Activated CD4-positive, alpha-beta memory T cell treated with anti-CD3 and anti-CD28 coated beads, Interleukin-2, amount 10 ng/mL, durations not matched to agents 7 days and 5 days (primary cell): ENCODE measurements at regions not wholly inside any gene's neighbourhood (a gene's known extent, or its start where the extent isn't known, plus 50 kb on each side); places are given as distances from the start of the nearest gene placed in this dataset.

Source experiments
- CTCF ChIA-PET: fragments of 350-600 bp; sonication (Branson Sonifier 250); formaldehyde crosslinking; loops from one replicate; lab custom pipeline; 2021; ENCODE audit warnings: antibody characterized with exemption, inconsistent platforms; lab: Charles Lee
- POLR2A ChIA-PET: fragments of 350-600 bp; sonication (Branson Sonifier 250); formaldehyde crosslinking; loops from one replicate; lab custom pipeline; 2021; ENCODE audit warnings: antibody characterized with exemption; lab: Charles Lee
- DNase-seq: peaks from one replicate; pipeline ENCODE4 v3.0.0-alpha.2; 2020
- H3K27ac Mint-ChIP-seq: one replicate; pipeline ENCODE4 v1.8.0; 2021; ENCODE audit warnings: mild to moderate bottlenecking, mixed read lengths
- H3K27me3 Mint-ChIP-seq: one replicate; pipeline ENCODE4 v1.8.0; 2021; ENCODE audit warnings: mixed read lengths
- H3K36me3 Mint-ChIP-seq: one replicate; pipeline ENCODE4 v1.8.0; 2021; ENCODE audit warnings: low read depth, mixed read lengths
- H3K4me1 Mint-ChIP-seq: one replicate; pipeline ENCODE4 v1.8.0; 2021; ENCODE audit warnings: mixed read lengths
- H3K4me3 Mint-ChIP-seq: one replicate; pipeline ENCODE4 v1.8.0; 2021; ENCODE audit warnings: mild to moderate bottlenecking, mixed read lengths
- H3K9me3 Mint-ChIP-seq: one replicate; pipeline ENCODE4 v1.8.0; 2021; ENCODE audit warnings: mixed read lengths

- ChIA-PET POLR2A (no interaction called here), CTCF (interaction anchor here (0.6 kb wide), 1 partner anchor 31 kb away, joined by 6 read pairs; no protein-coding TSS in a partner anchor)
- no peak overlapping the region for H3K27ac Mint-ChIP-seq
- no peaks in the 10 kb centered on the region for H3K9me3 Mint-ChIP-seq
- H3K4me3 Mint-ChIP-seq = no peak overlapping the region
- no peak for DNase-seq
- no peaks in the 10 kb centered on the region for H3K27me3 Mint-ChIP-seq
- H3K4me1 Mint-ChIP-seq = no peaks in the 10 kb centered on the region
- no peaks in the 10 kb centered on the region for H3K36me3 Mint-ChIP-seq
Observed at GRCh38 chr11:115716601-115717529, 212.7 kb upstream of the CADM1 start.

- no peak for DNase-seq
- ChIA-PET POLR2A (no interaction called here), CTCF (no interaction called here)
- Mint-ChIP-seq H3K9me3 (no peaks in the 10 kb centered on the region), H3K27ac (no peak overlapping the region), H3K27me3 (no peaks in the 10 kb centered on the region), H3K36me3 (no peaks in the 10 kb centered on the region), H3K4me3 (no peak overlapping the region), H3K4me1 (no peaks in the 10 kb centered on the region)
Observed at GRCh38 chr11:115716080-115716479, 211.9 kb upstream of the CADM1 start.

GRCh38 chr11:115715251-115715770, 211.1 kb upstream of the CADM1 start:
- no peaks in the 10 kb centered on the region for H3K27me3 Mint-ChIP-seq
- no peak overlapping the region for H3K4me3 Mint-ChIP-seq
- no peaks in the 10 kb centered on the region for H3K9me3 Mint-ChIP-seq
- ChIA-PET POLR2A (no interaction called here), CTCF (no interaction called here)
- no peaks in the 10 kb centered on the region for H3K36me3 Mint-ChIP-seq
- H3K27ac Mint-ChIP-seq = no peak overlapping the region
- DNase-seq = no peak
- H3K4me1 Mint-ChIP-seq = no peaks in the 10 kb centered on the region

GRCh38 chr11:115712296-115712695, 208.1 kb upstream of the CADM1 start:
- Mint-ChIP-seq H3K9me3 (no peaks in the 10 kb centered on the region), H3K27ac (no peak overlapping the region), H3K27me3 (no peaks in the 10 kb centered on the region), H3K4me1 (peaks cover 5% of the 10 kb centered on the region), H3K4me3 (no peak overlapping the region), H3K36me3 (no peaks in the 10 kb centered on the region)
- ChIA-PET CTCF (no interaction called here), POLR2A (no interaction called here)
- no peak for DNase-seq

- no peaks in the 10 kb centered on the region for H3K27me3 Mint-ChIP-seq
- POLR2A ChIA-PET = no interaction called here
- no peak for DNase-seq
- CTCF ChIA-PET = interaction anchor here (0.5 kb wide), 1 partner anchor 505 kb away, joined by 3 read pairs; no protein-coding TSS in a partner anchor
- no peak overlapping the region for H3K27ac Mint-ChIP-seq
- no peaks in the 10 kb centered on the region for H3K9me3 Mint-ChIP-seq
- H3K36me3 Mint-ChIP-seq = no peaks in the 10 kb centered on the region
- H3K4me1 Mint-ChIP-seq = peaks cover 5% of the 10 kb centered on the region
- H3K4me3 Mint-ChIP-seq = no peak overlapping the region
Observed at GRCh38 chr11:115710980-115711379, 206.8 kb upstream of the CADM1 start.

- H3K27me3 Mint-ChIP-seq = no peaks in the 10 kb centered on the region
- H3K4me3 Mint-ChIP-seq = no peak overlapping the region
- H3K9me3 Mint-ChIP-seq = no peaks in the 10 kb centered on the region
- H3K4me1 Mint-ChIP-seq = peaks cover 5% of the 10 kb centered on the region
- POLR2A ChIA-PET = no interaction called here
- CTCF ChIA-PET = interaction anchor here (0.5 kb wide), 1 partner anchor 506 kb away, joined by 3 read pairs; no protein-coding TSS in a partner anchor
- H3K36me3 Mint-ChIP-seq = no peaks in the 10 kb centered on the region
- no peak for DNase-seq
- H3K27ac Mint-ChIP-seq = no peak overlapping the region
Observed at GRCh38 chr11:115710426-115710825, 206.2 kb upstream of the CADM1 start.

- H3K27ac Mint-ChIP-seq = no peak overlapping the region
Observed at GRCh38 chr11:115709297-115709696, 205.1 kb upstream of the CADM1 start.

GRCh38 chr11:115707180-115707905, 203.1 kb upstream of the CADM1 start:
- ChIA-PET CTCF (no interaction called here), POLR2A (no interaction called here)
- Mint-ChIP-seq H3K9me3 (no peaks in the 10 kb centered on the region), H3K4me3 (no peak overlapping the region), H3K27ac (no peak overlapping the region), H3K36me3 (no peaks in the 10 kb centered on the region), H3K4me1 (peaks cover 5% of the 10 kb centered on the region), H3K27me3 (peaks cover 1% of the 10 kb centered on the region)
- DNase-seq = no peak

More at GRCh38 chr11:115709297-115709696, 205.1 kb upstream of the CADM1 start:
- H3K27me3 Mint-ChIP-seq = peaks cover 1% of the 10 kb centered on the region
- H3K4me1 Mint-ChIP-seq = peaks cover 5% of the 10 kb centered on the region
- CTCF ChIA-PET = no interaction called here
- no peak for DNase-seq
- H3K36me3 Mint-ChIP-seq = no peaks in the 10 kb centered on the region
- no peaks in the 10 kb centered on the region for H3K9me3 Mint-ChIP-seq
- H3K4me3 Mint-ChIP-seq = no peak overlapping the region
- POLR2A ChIA-PET = no interaction called here

- Mint-ChIP-seq H3K36me3 (no peaks in the 10 kb centered on the region), H3K27me3 (peaks cover 1% of the 10 kb centered on the region), H3K9me3 (no peaks in the 10 kb centered on the region), H3K27ac (no peak overlapping the region), H3K4me3 (no peak overlapping the region), H3K4me1 (peaks cover 5% of the 10 kb centered on the region)
- CTCF ChIA-PET = no interaction called here
- POLR2A ChIA-PET = no interaction called here
- no peak for DNase-seq
Observed at GRCh38 chr11:115706626-115707135, 202.5 kb upstream of the CADM1 start.

- H3K36me3 Mint-ChIP-seq = no peaks in the 10 kb centered on the region
- no peaks in the 10 kb centered on the region for H3K9me3 Mint-ChIP-seq
- no peak overlapping the region for H3K4me3 Mint-ChIP-seq
- no peak for DNase-seq
- peaks cover 5% of the 10 kb centered on the region for H3K4me1 Mint-ChIP-seq
- peaks cover 1% of the 10 kb centered on the region for H3K27me3 Mint-ChIP-seq
- H3K27ac Mint-ChIP-seq = no peak overlapping the region
- CTCF ChIA-PET = no interaction called here
- POLR2A ChIA-PET = no interaction called here
Observed at GRCh38 chr11:115705200-115705599, 201.0 kb upstream of the CADM1 start.

GRCh38 chr11:115700981-115701875, 197.0 kb upstream of the CADM1 start:
- ChIA-PET POLR2A (no interaction called here), CTCF (no interaction called here)
- Mint-ChIP-seq H3K27me3 (peaks cover 1% of the 10 kb centered on the region), H3K36me3 (no peaks in the 10 kb centered on the region), H3K9me3 (no peaks in the 10 kb centered on the region), H3K4me1 (no peaks in the 10 kb centered on the region), H3K4me3 (no peak overlapping the region), H3K27ac (no peak overlapping the region)
- no peak for DNase-seq

GRCh38 chr11:115700496-115700895, 196.3 kb upstream of the CADM1 start:
- no peak overlapping the region for H3K27ac Mint-ChIP-seq
- no peak for DNase-seq
- peaks cover 1% of the 10 kb centered on the region for H3K27me3 Mint-ChIP-seq
- H3K4me1 Mint-ChIP-seq = no peaks in the 10 kb centered on the region
- CTCF ChIA-PET = interaction anchor here (0.9 kb wide), 1 partner anchor 9 kb away, joined by 3 read pairs; no protein-coding TSS in a partner anchor
- POLR2A ChIA-PET = no interaction called here
- no peaks in the 10 kb centered on the region for H3K9me3 Mint-ChIP-seq
- no peaks in the 10 kb centered on the region for H3K36me3 Mint-ChIP-seq
- no peak overlapping the region for H3K4me3 Mint-ChIP-seq
